22Rv1 (cell line): ENCODE measurements at regions not wholly inside any gene's neighbourhood (a gene's known extent, or its start where the extent isn't known, plus 50 kb on each side); places are given as distances from the start of the nearest gene placed in this dataset.

Experiments
- ZFX ChIP-seq: fragments of 450-650 bp; IDR thresholded peaks from 2 replicates; pipeline ENCODE4 v1.6.1; 2017; ENCODE audit warnings: antibody characterized with exemption, borderline replicate concordance
- TF ChIP-seq, protein P1 (sequence below): fragments of 450-650 bp; IDR thresholded peaks from 2 replicates; pipeline ENCODE4 v1.5.1; 2017; ENCODE audit warnings: mild to moderate bottlenecking

DNA sequence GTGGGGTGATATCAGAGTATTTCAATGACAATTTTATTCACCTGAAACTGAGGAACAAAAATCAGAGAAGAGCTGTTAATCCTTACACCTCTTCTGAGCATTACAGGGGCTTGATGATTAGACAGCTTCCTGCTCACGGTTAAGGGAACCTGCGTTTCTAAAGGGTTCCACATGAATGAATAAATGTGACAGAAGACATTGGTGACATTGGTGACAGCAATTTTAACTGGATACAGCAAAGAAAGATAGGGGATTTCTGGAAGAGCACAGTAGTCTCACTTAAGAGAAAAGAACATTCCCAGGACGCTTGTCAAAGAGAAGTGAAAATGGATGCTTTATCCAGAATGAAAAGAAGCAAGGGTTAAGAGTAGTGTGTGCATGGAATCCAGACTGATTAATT is 235.9 kb upstream of the CNTN3 start:
- TF ChIP-seq, protein P1, sequence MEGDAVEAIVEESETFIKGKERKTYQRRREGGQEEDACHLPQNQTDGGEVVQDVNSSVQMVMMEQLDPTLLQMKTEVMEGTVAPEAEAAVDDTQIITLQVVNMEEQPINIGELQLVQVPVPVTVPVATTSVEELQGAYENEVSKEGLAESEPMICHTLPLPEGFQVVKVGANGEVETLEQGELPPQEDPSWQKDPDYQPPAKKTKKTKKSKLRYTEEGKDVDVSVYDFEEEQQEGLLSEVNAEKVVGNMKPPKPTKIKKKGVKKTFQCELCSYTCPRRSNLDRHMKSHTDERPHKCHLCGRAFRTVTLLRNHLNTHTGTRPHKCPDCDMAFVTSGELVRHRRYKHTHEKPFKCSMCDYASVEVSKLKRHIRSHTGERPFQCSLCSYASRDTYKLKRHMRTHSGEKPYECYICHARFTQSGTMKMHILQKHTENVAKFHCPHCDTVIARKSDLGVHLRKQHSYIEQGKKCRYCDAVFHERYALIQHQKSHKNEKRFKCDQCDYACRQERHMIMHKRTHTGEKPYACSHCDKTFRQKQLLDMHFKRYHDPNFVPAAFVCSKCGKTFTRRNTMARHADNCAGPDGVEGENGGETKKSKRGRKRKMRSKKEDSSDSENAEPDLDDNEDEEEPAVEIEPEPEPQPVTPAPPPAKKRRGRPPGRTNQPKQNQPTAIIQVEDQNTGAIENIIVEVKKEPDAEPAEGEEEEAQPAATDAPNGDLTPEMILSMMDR, result no peak
- TF ChIP-seq ZFX, result no peak
